HG02981 (cell line): ENCODE measurements at regions not wholly inside any gene's neighbourhood (a gene's known extent, or its start where the extent isn't known, plus 50 kb on each side); places are given as distances from the start of the nearest gene placed in this dataset.
"Not testable (repeated sequence)": the region's sequence is repeated elsewhere in the genome, so short reads cannot be mapped to it uniquely, and the experiment has no call there.

Experiments used
- ATAC-seq: cut with Tn5 transposase; IDR thresholded peaks from one replicate; pipeline ENCODE4 v1.9.1; 2021; ENCODE audit warnings: mild to moderate bottlenecking, moderate library complexity; ENCODE audit not compliant: unreplicated experiment

DNA sequence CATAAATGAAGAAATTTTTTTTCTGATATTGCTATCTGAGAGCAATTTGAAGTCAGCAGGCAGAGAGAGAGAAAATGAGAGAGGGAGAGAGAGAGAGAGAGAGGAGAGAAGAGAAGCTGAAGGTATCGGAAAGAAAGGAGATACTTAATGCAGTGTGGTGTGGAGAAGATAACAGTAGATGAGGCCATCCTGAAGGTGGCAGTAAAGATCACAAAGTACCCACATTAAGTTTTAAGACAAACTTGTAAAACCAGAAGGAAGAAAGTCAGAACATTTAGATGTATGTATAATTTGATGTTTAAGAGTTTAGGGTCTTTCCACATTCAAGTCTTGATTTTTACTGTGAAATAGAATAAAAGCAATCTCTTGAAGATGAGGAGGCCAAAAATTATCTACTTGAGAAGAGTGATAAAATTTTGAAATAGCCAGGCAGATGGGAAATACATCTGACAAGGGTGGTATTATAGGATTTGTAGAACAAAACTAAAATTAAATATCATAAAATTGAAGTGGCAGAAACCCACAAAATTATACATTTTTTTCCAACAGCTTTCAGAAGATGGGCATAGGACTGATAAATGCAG is 1753.4 kb downstream of the MRPL39 start:
- no peak for ATAC-seq

DNA sequence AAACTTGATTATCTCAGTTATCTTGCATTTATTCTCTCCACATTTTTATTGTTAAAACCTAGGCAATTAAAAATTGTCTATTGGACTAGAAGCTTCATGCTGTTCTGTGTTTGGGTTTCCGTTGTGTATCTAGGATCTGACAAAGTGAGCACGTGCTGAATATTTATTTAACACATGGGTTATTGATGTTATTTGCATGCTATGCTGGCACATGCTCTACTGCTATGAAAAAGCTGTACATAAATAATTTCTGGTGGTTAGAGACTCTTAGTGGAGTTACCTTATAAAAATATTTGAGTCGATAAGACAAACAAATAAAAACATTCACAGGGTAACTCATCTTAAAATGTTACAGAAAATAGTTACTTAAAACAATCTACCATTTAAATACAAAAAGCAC is 1769.7 kb downstream of the MRPL39 start:
- ATAC-seq: no peak

DNA sequence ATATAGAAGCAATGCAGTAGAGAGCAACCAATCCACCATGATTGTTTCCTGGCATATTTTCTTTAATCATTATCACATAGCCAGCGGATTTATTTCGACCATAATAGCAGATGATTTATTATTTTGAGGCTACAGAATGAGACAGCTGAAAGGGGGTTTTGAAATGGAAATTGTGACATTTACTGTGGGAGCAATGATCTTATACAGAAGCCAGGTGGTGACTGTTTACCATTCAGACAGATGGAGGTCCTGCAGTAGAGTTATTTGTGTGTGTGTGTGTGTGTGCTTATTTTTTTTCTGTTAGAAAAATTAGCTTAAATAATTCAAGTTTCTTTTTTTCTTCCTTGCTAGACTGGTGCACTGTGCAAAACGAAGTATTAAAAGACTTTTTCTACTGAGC is 1784.5 kb downstream of the MRPL39 start:
- ATAC-seq: no peak

DNA sequence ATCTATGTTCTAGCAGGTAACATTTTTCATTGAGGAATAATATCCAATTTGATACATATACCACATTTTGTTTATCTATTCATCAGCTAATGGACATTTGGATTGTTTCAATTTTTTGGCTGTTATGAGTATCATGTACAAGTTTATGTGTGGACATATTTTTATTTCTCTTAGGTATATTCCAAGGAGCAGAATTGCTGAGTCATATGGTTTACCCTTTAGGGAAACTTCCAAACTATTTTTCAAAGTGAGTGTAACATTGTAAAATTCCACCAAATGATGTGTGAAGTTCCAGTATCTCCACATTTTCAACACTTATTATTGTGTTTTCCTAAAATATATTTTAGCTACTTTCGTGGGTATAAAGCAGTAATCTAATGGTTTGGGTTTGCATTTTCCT is 1789.9 kb downstream of the MRPL39 start:
- no peak for ATAC-seq

DNA sequence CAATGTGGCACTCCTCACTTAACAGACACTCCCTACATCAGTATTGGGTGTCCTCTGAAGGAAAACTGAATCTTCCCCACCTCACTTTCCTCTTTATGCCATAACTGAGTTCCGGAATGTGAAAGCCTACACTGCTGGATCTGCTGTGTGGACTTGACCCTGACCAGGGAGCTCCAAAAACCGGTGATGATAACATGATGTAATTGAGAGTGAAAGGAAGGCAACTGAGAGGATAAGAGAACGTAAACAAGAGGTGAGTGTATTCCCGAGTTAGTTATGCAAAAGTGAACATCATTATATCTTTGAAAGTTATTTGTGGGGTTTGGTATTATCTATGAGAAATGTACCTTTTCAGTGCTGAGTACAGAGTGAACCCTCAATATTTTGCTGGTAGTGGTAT is 1794.8 kb downstream of the MRPL39 start:
- no peak for ATAC-seq

DNA sequence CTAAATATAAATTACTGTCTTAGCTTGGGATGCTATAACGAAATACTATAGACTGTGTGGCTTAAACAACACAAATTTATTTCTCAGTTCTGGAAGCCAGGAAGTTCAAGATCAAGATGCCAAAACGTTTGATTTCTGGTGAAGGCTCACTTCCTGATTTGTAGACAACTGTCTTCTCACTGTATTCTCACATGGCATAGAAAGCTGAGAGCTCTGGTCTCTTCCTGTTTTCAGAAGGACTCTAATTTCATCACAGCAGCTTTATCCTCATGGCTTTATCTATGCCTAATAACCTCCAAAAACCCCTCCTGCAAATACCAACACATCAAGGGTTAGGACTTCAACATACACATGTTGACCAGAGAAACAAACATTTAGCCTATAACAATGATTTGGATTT is 1795.5 kb downstream of the MRPL39 start:
- no peak for ATAC-seq

DNA sequence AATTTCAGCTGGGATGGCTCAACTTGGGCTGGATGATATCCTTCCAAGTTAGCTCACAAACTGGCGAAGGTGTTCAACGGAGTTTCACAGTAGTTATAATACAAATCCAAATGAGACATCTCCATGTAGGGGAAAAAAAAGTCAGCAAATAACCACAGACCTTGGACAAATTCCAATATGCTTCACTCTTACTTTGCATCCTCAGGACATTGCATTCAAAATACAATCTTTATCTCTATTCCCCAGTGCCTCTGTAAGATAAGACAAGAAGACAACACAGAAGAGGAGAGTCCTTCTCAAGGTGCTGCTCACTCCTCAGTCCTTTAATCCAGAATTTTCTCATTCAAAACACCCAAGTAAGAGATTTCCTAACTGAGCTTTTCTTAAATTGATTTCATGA is 1797.7 kb downstream of the MRPL39 start:
- ATAC-seq: no peak

DNA sequence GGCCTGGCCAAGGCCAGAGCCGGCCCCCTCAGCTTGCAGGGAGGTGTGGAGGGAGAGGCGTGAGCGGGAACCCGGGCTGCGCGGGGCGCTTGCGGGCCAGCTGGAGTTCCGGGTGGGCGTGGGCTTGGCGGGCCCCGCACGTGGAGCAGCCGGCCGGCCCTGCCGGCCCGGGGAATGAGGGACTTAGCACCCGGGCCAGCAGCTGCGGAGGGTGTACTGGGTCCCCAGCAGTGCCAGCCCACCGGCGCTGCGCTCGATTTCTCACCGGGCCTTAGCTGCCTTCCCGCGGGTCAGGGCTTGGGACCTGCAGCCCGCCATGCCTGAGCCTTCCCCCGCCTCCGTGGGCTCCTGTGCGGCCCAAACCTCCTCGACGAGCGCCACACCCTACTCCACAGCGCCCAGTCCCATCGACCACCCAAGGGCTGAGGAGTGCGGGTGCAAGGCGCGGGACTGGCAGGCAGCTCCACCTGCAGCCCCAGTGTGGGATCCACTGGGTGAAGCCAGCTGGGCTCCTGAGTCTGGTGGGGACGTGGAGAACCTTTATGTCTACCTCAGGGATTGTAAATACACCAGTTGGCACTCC is 1800.2 kb downstream of the MRPL39 start:
- not testable (repeated sequence) for ATAC-seq

DNA sequence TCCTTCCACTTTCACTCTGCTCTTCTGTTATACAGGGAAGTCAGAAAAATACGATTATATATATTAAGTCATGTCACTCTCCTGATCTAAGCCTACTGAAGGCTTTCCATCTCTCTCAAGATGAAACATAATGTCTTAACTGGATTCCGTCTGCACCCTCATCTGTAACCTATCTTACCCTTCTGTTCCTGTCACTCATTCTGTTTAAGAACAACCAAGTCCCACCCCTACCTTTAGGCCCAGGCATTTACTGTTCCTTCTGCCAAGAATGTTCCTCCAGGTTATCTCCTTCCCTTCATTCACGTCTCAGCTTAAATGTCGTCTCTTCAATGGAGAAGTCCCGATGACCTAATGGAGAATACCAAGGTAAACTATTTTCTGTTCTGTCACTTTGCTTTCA is 1802.4 kb downstream of the MRPL39 start:
- ATAC-seq: no peak

DNA sequence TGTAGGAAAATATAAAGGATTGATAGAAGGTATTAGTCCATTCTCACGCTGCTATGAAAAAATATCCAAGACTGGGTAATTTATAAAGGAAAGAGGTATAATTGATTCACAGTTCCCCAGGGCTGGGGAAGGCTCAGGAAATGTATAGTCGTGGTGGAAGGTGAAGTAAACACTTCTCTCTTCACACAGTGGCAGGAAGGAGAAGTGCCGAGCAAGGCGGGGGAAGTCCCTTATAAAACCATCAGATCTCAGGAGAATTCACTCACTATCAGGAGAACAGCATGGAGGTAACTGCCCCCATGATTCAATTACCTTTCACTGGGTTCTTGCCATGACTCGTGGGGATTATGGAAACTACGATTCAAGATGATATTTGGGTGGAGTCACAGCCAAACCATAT is 1806.0 kb downstream of the MRPL39 start:
- no peak for ATAC-seq

DNA sequence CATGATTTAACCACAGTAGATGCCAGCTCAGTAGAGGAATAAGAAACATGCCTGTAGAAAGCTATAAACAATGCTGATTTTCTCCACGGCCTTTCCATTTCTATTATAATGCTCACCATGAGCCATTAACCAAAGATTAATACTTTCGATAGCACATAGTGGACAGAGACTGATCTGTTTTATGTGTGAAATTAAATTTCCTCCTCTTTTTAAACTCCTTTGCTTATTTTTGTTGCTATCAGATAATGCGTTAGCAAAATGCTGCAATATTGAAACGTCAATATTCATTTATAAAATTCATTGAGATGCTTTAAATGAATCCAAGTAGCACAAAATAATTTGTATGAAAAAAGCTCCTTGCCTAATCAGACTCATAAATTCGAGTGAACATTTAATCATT is 1807.9 kb downstream of the MRPL39 start:
- no peak for ATAC-seq

DNA sequence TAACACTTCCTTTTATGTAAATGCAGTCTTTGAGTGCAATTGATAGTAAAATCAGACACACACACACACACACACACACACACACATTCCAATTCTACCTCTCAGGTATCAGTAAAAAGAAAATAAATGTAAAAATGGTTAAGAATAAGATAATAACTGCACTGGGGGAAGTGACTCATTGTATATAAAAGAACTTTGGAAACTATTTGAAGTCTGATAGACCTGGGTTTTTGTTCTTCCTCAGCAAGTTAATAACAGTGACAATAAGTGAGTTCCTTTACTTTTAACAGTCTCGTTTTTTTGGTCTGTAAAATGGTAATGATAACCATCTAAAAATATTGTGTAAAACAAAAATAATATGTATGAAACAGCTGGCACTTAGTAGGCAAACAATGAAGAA is 1815.0 kb downstream of the MRPL39 start:
- no peak for ATAC-seq

DNA sequence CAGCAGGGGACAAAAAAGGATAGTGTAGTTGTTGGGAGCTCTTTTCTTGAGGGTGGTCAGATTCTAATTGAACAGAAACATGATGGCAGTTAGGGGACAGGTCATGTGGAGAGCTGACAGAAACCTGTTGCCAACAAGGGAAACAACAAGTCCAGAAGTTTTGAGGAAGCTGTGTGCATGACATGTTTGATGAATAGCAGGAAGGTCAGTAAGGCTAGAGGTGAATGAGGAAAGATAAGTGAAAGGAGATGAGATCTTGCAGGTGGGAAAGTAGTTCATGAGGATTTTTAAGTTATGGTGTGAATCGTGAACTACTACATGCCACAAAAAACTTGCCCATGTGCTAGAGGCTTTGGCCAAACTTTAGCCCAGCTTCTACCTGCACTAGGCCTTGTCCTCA is 1817.4 kb downstream of the MRPL39 start:
- no peak for ATAC-seq

DNA sequence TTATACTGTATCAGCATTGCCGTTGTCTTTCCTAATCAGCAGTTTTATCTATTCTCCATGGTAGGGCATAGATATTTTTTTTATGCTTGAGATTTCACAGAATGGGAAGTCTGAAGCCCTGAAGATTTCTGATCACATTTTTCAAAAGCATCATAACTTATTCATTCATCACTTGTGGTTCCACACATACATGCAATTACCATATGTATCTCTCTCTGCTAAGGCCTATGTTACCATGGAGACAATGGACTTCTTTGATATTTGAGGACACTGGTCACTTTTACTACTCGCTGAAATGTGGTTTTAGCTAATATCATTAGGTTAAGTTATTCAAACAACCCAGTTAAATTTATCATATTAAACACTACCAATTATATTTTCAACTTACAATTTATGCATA is 1827.0 kb downstream of the MRPL39 start:
- ATAC-seq: no peak

DNA sequence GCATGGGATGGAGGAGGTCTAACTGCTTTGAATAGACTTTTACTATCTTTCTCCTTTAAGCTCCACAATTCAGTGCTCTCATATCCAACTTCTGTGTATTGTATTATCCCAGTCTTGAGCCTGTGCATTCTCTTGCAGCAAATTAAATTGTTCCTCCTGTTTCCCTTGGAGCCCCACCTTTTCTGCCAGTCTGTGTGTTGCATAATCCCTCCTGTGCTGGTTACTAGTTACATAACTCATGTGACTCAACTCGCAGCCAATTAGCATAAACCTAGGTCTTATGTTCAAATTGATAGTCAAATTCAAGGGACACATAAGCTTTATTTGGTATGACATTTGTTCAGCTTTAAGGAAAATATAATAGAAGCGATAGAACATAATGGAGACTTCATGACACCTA is 1863.5 kb downstream of the MRPL39 start:
- no peak for ATAC-seq

DNA sequence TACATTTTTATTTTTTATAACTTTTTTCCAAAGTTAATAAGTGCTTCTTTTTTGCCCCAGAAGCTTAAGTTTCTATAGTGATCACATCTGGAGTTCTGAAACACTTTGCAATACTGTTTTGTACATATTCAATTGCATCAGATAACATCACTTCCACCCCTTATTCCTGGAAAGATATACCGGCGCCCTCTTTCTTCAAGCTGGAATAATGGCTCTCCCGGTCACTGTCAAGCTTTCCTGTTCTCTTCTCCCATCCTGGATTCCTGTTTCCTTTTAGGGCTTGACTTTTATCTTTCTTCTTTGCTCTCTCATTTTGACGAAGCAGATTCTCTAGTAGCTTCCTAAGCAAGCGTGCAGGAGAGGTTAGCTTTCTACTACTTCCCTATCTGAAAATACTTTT is 1866.8 kb downstream of the MRPL39 start:
- no peak for ATAC-seq

DNA sequence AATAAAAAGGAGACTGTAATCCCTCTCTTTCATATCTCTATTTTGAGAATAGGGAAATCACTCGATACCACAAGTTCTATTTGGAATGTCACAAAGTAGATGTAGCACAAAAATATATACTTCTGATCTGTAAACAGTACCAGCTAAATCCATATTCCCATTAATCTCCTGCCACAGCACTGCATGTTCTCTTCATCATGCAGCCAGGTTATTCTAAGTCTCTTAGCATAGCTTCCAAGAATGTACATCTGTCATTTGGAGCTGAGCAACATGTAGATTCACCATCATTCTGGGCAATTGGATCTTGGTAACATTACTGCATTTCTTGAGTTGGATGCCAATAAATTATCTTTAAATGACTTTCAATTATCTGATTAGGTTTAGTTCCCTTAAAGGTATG is 1874.5 kb downstream of the MRPL39 start:
- ATAC-seq: no peak

DNA sequence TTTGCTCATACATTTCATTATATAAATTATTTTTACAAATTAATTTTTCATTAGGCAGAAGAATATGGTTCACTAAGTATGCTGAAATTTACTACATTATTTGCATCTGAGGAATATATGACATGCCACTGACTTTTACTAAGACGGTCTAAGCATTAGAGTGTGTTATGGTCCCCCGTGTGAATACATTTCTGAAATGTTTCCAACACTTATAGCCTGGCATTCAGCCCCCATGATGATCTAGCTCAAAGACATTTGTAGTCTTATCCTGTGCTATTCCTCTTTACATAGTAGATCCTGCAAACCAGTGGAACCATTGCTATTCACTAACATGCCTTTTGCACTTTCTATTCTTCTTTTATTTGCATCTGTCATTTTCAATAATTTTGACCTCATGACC is 1878.0 kb downstream of the MRPL39 start:
- ATAC-seq: no peak

DNA sequence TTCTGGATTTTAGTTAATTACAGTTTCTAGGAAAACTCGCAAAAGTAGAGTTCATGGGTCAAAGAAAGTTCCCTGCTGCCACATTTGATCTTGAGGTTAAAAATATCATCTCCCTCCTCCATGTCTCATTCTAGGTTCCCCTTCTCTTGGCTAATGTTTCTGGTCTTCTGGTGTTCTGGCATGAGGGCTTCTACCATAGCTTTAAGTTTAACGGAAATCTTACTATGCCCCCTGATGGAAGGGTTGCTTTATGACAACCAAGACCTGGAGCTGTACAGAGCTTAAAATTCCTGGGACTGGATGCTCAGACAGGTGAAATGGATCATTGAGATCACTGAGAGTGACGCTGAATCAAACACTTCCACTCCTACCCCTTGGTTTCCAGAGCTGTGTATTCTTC is 1881.7 kb downstream of the MRPL39 start:
- ATAC-seq: no peak

DNA sequence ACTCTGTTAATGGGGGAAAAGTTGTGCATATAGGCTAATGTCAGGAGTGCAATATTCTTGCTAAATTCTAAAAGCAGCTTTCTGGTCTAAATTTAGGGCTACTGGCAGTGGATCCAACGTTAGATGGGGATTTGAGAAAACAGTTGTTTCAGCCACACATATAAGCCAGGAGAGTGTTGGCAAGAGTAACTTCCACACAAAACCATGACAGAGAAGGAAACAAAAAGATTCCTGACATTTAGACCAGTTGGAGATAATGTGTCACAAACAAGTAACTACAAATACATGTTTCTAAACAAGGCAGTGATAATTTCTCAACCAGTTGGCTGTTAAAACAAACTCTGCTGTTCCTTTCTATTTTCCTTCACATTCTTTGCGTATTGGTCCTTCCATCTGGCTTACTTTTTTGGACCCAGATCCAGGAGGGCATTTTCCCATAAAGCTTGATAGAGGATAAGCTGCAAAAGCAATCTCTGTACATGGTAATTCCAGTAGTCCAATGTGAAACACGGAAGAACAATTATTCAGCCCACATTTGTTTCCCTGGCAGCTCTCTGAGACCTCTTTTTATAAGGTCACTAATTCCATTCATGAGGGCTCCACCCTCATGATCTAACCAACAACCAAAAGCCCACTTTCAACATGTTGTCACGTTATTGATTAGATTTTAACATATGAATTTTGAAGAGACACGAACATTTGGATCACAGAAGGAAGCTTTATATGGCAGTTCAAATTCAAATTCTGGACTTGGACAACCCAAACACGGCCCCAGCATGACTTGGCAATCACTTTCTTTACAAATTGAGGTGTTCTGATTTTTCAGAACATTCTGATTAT is 1888.6 kb downstream of the MRPL39 start:
- no peak for ATAC-seq

DNA sequence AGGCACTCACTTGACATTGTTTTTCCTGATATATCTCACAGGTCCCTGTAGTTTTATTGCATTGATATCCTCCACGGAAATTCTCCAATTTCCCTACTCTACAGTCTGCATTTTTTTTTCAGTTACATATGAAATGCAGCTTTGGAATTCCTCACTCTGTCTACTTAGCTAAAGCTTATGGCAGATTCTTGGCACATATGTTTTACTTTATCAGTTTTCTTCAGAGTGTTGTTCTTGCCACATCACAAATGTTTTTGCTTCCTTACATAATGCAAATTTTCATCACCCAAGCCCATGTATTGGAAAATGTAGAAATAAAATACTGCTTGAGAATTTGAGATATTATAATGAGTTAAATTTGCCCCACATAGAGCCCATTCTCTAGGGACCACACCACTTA is 1895.1 kb downstream of the MRPL39 start:
- ATAC-seq: no peak

DNA sequence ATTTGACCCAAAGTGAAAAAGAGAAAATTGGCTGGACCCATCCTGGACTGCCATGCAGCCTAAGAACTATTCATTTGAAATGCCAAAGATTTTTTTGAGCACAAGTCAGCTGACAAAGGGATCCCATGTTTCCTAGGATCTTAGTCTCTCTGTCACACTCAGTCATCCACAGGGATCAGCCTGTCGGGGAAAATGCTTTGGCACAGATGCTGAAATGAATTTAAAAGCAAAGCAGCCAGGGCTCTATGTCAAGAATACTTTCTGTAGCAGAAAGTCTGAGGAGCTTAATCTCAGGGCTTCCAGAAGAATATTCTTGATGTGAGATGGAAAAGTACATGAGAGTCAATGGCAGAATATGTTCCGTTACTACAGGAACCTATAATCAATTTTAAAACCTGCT is 1900.8 kb downstream of the MRPL39 start:
- ATAC-seq: no peak
